Mesenchymal stem cell (in vitro differentiated cells and primary cell): ENCODE measurements at regions not wholly inside any gene's neighbourhood (a gene's known extent, or its start where the extent isn't known, plus 50 kb on each side); places are given as distances from the start of the nearest gene placed in this dataset.

Experiments
- DNase-seq: peaks from one replicate; pipeline ENCODE4 v3.0.0-alpha.2; 2013
- H2AFZ ChIP-seq: one replicate; pipeline ENCODE4 v1.6.1; 2013; ENCODE audit warnings: low read depth, mild to moderate bottlenecking, control low read depth, inconsistent platforms, low read length, moderate library complexity
- H2AK5ac ChIP-seq: 2 replicates; pipeline ENCODE4 v1.6.1; 2013; ENCODE audit warnings: low read length, moderate library complexity, mild to moderate bottlenecking, inconsistent platforms; ENCODE audit not compliant: severe bottlenecking
- H2BK120ac ChIP-seq: one replicate; pipeline ENCODE4 v1.6.1; 2013; ENCODE audit warnings: low read depth, mild to moderate bottlenecking, inconsistent platforms, low read length, moderate library complexity
- H2BK12ac ChIP-seq, 2 experiments: one replicate each; pipeline ENCODE4 v1.6.1; 2013; ENCODE audit warnings: inconsistent platforms in 2 of 2, low read length in 2 of 2, mild to moderate bottlenecking in 2 of 2, moderate library complexity in 2 of 2, control low read depth in 1 of 2
- H2BK15ac ChIP-seq: one replicate; pipeline ENCODE4 v1.6.1; 2013; ENCODE audit warnings: mild to moderate bottlenecking, low read depth, inconsistent platforms; ENCODE audit not compliant: poor library complexity, severe bottlenecking
- H2BK5ac ChIP-seq: 2 replicates; pipeline ENCODE4 v1.6.1; 2013; ENCODE audit warnings: low read depth, mild to moderate bottlenecking, low read length, control low read depth, inconsistent platforms; ENCODE audit not compliant: poor library complexity, severe bottlenecking
- H3K14ac ChIP-seq, 2 experiments: one replicate each; pipeline ENCODE4 v1.6.1; 2013; ENCODE audit warnings: inconsistent platforms in 2 of 2, low read length in 2 of 2, control low read depth in 1 of 2, mild to moderate bottlenecking in 1 of 2, moderate library complexity in 1 of 2
- H3K18ac ChIP-seq, 2 experiments: one replicate each; pipeline ENCODE4 v1.6.1; 2013; ENCODE audit warnings: inconsistent platforms in 2 of 2, low read length in 2 of 2, control low read depth in 1 of 2, low read depth in 1 of 2, mild to moderate bottlenecking in 1 of 2
- H3K23ac ChIP-seq, 2 experiments: one replicate each; pipeline ENCODE4 v1.6.1; 2013; ENCODE audit warnings: inconsistent platforms in 2 of 2, low read length in 2 of 2, mild to moderate bottlenecking in 2 of 2, moderate library complexity in 2 of 2, control low read depth in 1 of 2
- H3K27ac ChIP-seq: 2 replicates; pipeline ENCODE4 v1.5.1; 2013; ENCODE audit warnings: mild to moderate bottlenecking, moderate library complexity, low read length, control low read depth, inconsistent platforms; ENCODE audit not compliant: poor library complexity, severe bottlenecking
- H3K27me3 ChIP-seq, 2 experiments: 2 replicates each; pipeline versions ENCODE4 v1.6.1 to v1.7.0; 2013; ENCODE audit warnings: low read length in 2 of 2, mild to moderate bottlenecking in 2 of 2, moderate library complexity in 2 of 2, control low read depth in 1 of 2, inconsistent platforms in 1 of 2; ENCODE audit not compliant: control insufficient read depth in 1 of 2, insufficient read depth in 1 of 2
- H3K36me3 ChIP-seq, 2 experiments: 2 replicates each; pipeline versions ENCODE4 v1.6.1 to v1.7.0; 2013; ENCODE audit warnings: low read length in 2 of 2, control low read depth in 1 of 2, inconsistent platforms in 1 of 2, low read depth in 1 of 2, mild to moderate bottlenecking in 1 of 2; ENCODE audit not compliant: insufficient read depth in 2 of 2, control insufficient read depth in 1 of 2
- H3K4ac ChIP-seq, 2 experiments: one replicate each; pipeline ENCODE4 v1.6.1; 2013; ENCODE audit warnings: inconsistent platforms in 2 of 2, low read length in 2 of 2, mild to moderate bottlenecking in 2 of 2, moderate library complexity in 2 of 2, control low read depth in 1 of 2, low read depth in 1 of 2
- H3K4me1 ChIP-seq: 2 replicates; pipeline ENCODE4 v1.6.1; 2013; ENCODE audit warnings: low read depth, low read length, control low read depth; ENCODE audit not compliant: control insufficient read depth, insufficient read depth
- H3K4me2 ChIP-seq: 2 replicates; pipeline ENCODE4 v1.6.1; 2013; ENCODE audit warnings: low read length, mild to moderate bottlenecking, inconsistent platforms; ENCODE audit not compliant: poor library complexity, severe bottlenecking
- H3K4me3 ChIP-seq, 2 experiments: 2 replicates each; pipeline versions ENCODE4 v1.5.1 to v1.7.0; 2013; ENCODE audit warnings: low read length in 2 of 2, mild to moderate bottlenecking in 2 of 2, control low read depth in 1 of 2, low read depth in 1 of 2; ENCODE audit not compliant: insufficient read depth in 1 of 2
- H3K79me1 ChIP-seq: replicated peaks from 2 replicates; pipeline ENCODE4 v1.6.1; 2013; ENCODE audit warnings: mild to moderate bottlenecking, control low read depth, low read length, inconsistent platforms; ENCODE audit not compliant: poor library complexity, severe bottlenecking
- H3K9ac ChIP-seq: 2 replicates; pipeline ENCODE4 v1.7.0; 2013; ENCODE audit warnings: mild to moderate bottlenecking, low read length, moderate library complexity
- H3K9me3 ChIP-seq: 2 replicates; pipeline ENCODE4 v1.7.0; 2013; ENCODE audit warnings: mild to moderate bottlenecking, low read length; ENCODE audit not compliant: control insufficient read depth
- H4K8ac ChIP-seq: one replicate; pipeline ENCODE4 v1.6.1; 2013; ENCODE audit warnings: inconsistent platforms, mild to moderate bottlenecking, low read length, moderate library complexity
- H4K91ac ChIP-seq: one replicate; pipeline ENCODE4 v1.6.1; 2013; ENCODE audit warnings: mild to moderate bottlenecking, low read length, inconsistent platforms
- WGBS: methylation state at CpG from one replicate; pipeline ENCODE4 v1.1.7; 2013; ENCODE audit warnings: mixed read lengths; 5-methylcytosine and 5-hydroxymethylcytosine counted together

GRCh38 chr5:15236911-15237508 is 263.0 kb upstream of the FBXL7 start:
- H2BK15ac ChIP-seq, result no peak overlapping the region
- H3K9ac ChIP-seq, result peak overlapping the region; percentile 64
- no peak overlapping the region for H2BK12ac ChIP-seq
- 75% methylated on average over 4 of the region's 4 CpGs for WGBS
- no peak overlapping the region for H3K27ac ChIP-seq
- peaks cover 5% of the 10 kb centered on the region for H3K9me3 ChIP-seq
- no peak overlapping the region for H2AFZ ChIP-seq
- H3K18ac ChIP-seq, result no peak overlapping the region
- H3K36me3 ChIP-seq, result no peaks in the 10 kb centered on the region
- no peak for DNase-seq
- H4K91ac ChIP-seq, result no peak overlapping the region
- no peak overlapping the region for H4K8ac ChIP-seq
- H3K4ac ChIP-seq, result no peak overlapping the region
- H2AK5ac ChIP-seq, result no peak overlapping the region
- no peak overlapping the region for H3K4me2 ChIP-seq
- no peaks in the 10 kb centered on the region for H3K4me1 ChIP-seq
- no peaks in the 10 kb centered on the region for H3K27me3 ChIP-seq
- no peaks in the 10 kb centered on the region for H3K79me1 ChIP-seq
- no peak overlapping the region for H3K14ac ChIP-seq
- no peak overlapping the region for H2BK120ac ChIP-seq
- H3K23ac ChIP-seq, result no peak overlapping the region
- H2BK5ac ChIP-seq, result no peak overlapping the region
- peak overlapping the region in 1 of 2 experiments; percentile 65 for H3K4me3 ChIP-seq

GRCh38 chr5:15234911-15235310 is 265.1 kb upstream of the FBXL7 start:
- Histone ChIP-seq H2BK12ac (no peak overlapping the region), H3K18ac (no peak overlapping the region)
- WGBS, result 100% methylated on average over 1 of the region's 1 CpG

GRCh38 chr5:15234366-15234765 is 265.6 kb upstream of the FBXL7 start:
- Histone ChIP-seq H3K23ac (no peak overlapping the region), H3K18ac (no peak overlapping the region), H2AFZ (no peak overlapping the region), H3K9ac (no peak overlapping the region), H3K9me3 (peaks cover under 1% of the 10 kb centered on the region), H2AK5ac (no peak overlapping the region), H2BK120ac (no peak overlapping the region), H3K4me1 (no peaks in the 10 kb centered on the region), H2BK12ac (no peak overlapping the region), H2BK15ac (no peak overlapping the region), H3K4me2 (no peak overlapping the region), H4K91ac (no peak overlapping the region), H3K14ac (no peak overlapping the region), H3K27ac (no peak overlapping the region), H3K36me3 (no peaks in the 10 kb centered on the region), H3K79me1 (no peaks in the 10 kb centered on the region), H3K4me3 (no peak overlapping the region), H3K27me3 (no peaks in the 10 kb centered on the region), H4K8ac (no peak overlapping the region), H2BK5ac (no peak overlapping the region), H3K4ac (no peak overlapping the region)
- DNase-seq, result no peak
- 10% methylated on average over 2 of the region's 2 CpGs for WGBS

More at GRCh38 chr5:15234911-15235310, 265.1 kb upstream of the FBXL7 start:
- H3K4me1 ChIP-seq, result no peaks in the 10 kb centered on the region
- H3K4me3 ChIP-seq, result no peak overlapping the region
- no peak overlapping the region for H2BK120ac ChIP-seq
- no peak overlapping the region for H3K4ac ChIP-seq
- no peaks in the 10 kb centered on the region for H3K79me1 ChIP-seq
- no peak overlapping the region for H3K23ac ChIP-seq
- no peaks in the 10 kb centered on the region for H3K27me3 ChIP-seq
- no peak overlapping the region for H2BK15ac ChIP-seq
- no peak overlapping the region for H3K14ac ChIP-seq
- no peak overlapping the region for H2AK5ac ChIP-seq
- no peak overlapping the region for H3K9ac ChIP-seq
- H2AFZ ChIP-seq, result no peak overlapping the region
- no peak overlapping the region for H3K4me2 ChIP-seq
- H4K8ac ChIP-seq, result no peak overlapping the region
- H2BK5ac ChIP-seq, result no peak overlapping the region
- H3K27ac ChIP-seq, result no peak overlapping the region
- H3K36me3 ChIP-seq, result no peaks in the 10 kb centered on the region
- H3K9me3 ChIP-seq, result peaks cover 5% of the 10 kb centered on the region
- no peak for DNase-seq
- no peak overlapping the region for H4K91ac ChIP-seq

GRCh38 chr5:15233566-15233965 is 266.4 kb upstream of the FBXL7 start:
- 68% methylated on average over 7 of the region's 8 CpGs for WGBS
- DNase-seq, result no peak
- no peaks in the 10 kb centered on the region for H3K36me3 ChIP-seq
- H2BK5ac ChIP-seq, result no peak overlapping the region
- H2BK120ac ChIP-seq, result no peak overlapping the region
- H4K8ac ChIP-seq, result no peak overlapping the region
- no peak overlapping the region for H3K4me3 ChIP-seq
- no peaks in the 10 kb centered on the region for H3K27me3 ChIP-seq
- H3K4me1 ChIP-seq, result no peaks in the 10 kb centered on the region
- H2AFZ ChIP-seq, result no peak overlapping the region
- no peak overlapping the region for H2BK15ac ChIP-seq
- no peak overlapping the region for H2BK12ac ChIP-seq
- H3K23ac ChIP-seq, result no peak overlapping the region
- no peak overlapping the region for H3K14ac ChIP-seq
- no peak overlapping the region for H3K4me2 ChIP-seq
- H3K27ac ChIP-seq, result no peak overlapping the region
- H3K18ac ChIP-seq, result no peak overlapping the region
- H2AK5ac ChIP-seq, result no peak overlapping the region
- H4K91ac ChIP-seq, result no peak overlapping the region
- H3K9me3 ChIP-seq, result no peaks in the 10 kb centered on the region
- H3K4ac ChIP-seq, result no peak overlapping the region
- no peaks in the 10 kb centered on the region for H3K79me1 ChIP-seq
- no peak overlapping the region for H3K9ac ChIP-seq
